PC-3 (cell line): ENCODE measurements at regions not wholly inside any gene's neighbourhood (a gene's known extent, or its start where the extent isn't known, plus 50 kb on each side); places are given as distances from the start of the nearest gene placed in this dataset.
"Not testable (repeated sequence)": the region's sequence is repeated elsewhere in the genome, so short reads cannot be mapped to it uniquely, and the experiment has no call there.

Source experiments
- CTCF ChIP-seq: fragments of 300-600 bp; sonication (generic); conservative IDR thresholded peaks from 2 replicates; pipeline ENCODE4 v1.5.1; 2017; ENCODE audit warnings: antibody characterized with exemption, low read depth, mild to moderate bottlenecking, low read length
- EZH2 ChIP-seq: fragments of 300-600 bp; sonication (generic); IDR thresholded peaks from one replicate; pipeline ENCODE4 v1.6.1; 2017; ENCODE audit warnings: antibody characterized with exemption, mild to moderate bottlenecking, low read length; ENCODE audit not compliant: unreplicated experiment

GRCh38 chr6:106723419-106723818 is 94.0 kb downstream of the QRSL1 start:
- TF ChIP-seq CTCF, EZH2: not testable (repeated sequence)
